ENCODE measurements at regions not wholly inside any gene's neighbourhood (a gene's known extent, or its start where the extent isn't known, plus 50 kb on each side); places are given as distances from the start of the nearest gene placed in this dataset.

GRCh38 chr5:18881615-18882014, 1106.4 kb downstream of the CDH18 start:
- ATAC-seq = no peak
- Histone ChIP-seq H3K4me1 (ENCODE audit: low read depth) (no peaks in the 10 kb centered on the region), H3K9me3 (no peaks in the 10 kb centered on the region), H3K36me3 (ENCODE audit: low read depth) (no peaks in the 10 kb centered on the region), H3K4me3 (no peak overlapping the region)
- no peak for DNase-seq
- intact Hi-C loops (cut with DNase I, micrococcal nuclease) = no loop called here
- TF ChIP-seq CTCF (IDR thresholded peaks at IDR 0.05) = no peak

- DNase-seq = no peak
- H3K9me3 ChIP-seq = no peaks in the 10 kb centered on the region
- H3K36me3 ChIP-seq (ENCODE audit: low read depth) = no peaks in the 10 kb centered on the region
- ATAC-seq = no peak
- H3K4me3 ChIP-seq = no peak overlapping the region
- intact Hi-C loops (cut with DNase I, micrococcal nuclease) = no loop called here
- TF ChIP-seq CTCF (IDR thresholded peaks at IDR 0.05) = no peak
- no peaks in the 10 kb centered on the region for H3K4me1 ChIP-seq (ENCODE audit: low read depth)
Measured at GRCh38 chr5:18882154-18882553, 1105.8 kb downstream of the CDH18 start.

GRCh38 chr5:18888821-18889220, 1099.2 kb downstream of the CDH18 start:
- no peak for ATAC-seq
- H3K9me3 ChIP-seq = peaks cover 5% of the 10 kb centered on the region
- no peak for TF ChIP-seq CTCF (IDR thresholded peaks at IDR 0.05)

GRCh38 chr5:18900644-18901043, 1087.4 kb downstream of the CDH18 start:
- DNase-seq (no peak), ATAC-seq (no peak)
- H3K4me1 ChIP-seq (ENCODE audit: low read depth) = no peaks in the 10 kb centered on the region
- intact Hi-C loops (cut with DNase I, micrococcal nuclease) = no loop called here
- no peaks in the 10 kb centered on the region for H3K36me3 ChIP-seq (ENCODE audit: low read depth)
- no peaks in the 10 kb centered on the region for H3K9me3 ChIP-seq
- no peak overlapping the region for H3K4me3 ChIP-seq
- no peak for TF ChIP-seq CTCF (IDR thresholded peaks at IDR 0.05)

More at GRCh38 chr5:18888821-18889220, 1099.2 kb downstream of the CDH18 start:
- intact Hi-C loops (cut with DNase I, micrococcal nuclease) = no loop called here
- no peaks in the 10 kb centered on the region for H3K4me1 ChIP-seq (ENCODE audit: low read depth)
- DNase-seq = no peak
- H3K36me3 ChIP-seq (ENCODE audit: low read depth) = no peaks in the 10 kb centered on the region
- H3K4me3 ChIP-seq = no peak overlapping the region

GRCh38 chr5:18920966-18921365, 1067.0 kb downstream of the CDH18 start:
- no peak overlapping the region for H3K4me3 ChIP-seq
- no peak for TF ChIP-seq CTCF (IDR thresholded peaks at IDR 0.05)
- no peak for DNase-seq
- intact Hi-C loops (cut with DNase I, micrococcal nuclease) = no loop called here
- H3K4me1 ChIP-seq (ENCODE audit: low read depth) = no peaks in the 10 kb centered on the region
- no peak for ATAC-seq
- no peaks in the 10 kb centered on the region for H3K36me3 ChIP-seq (ENCODE audit: low read depth)
- H3K9me3 ChIP-seq = no peaks in the 10 kb centered on the region

GRCh38 chr5:18932081-18932480, 1055.9 kb downstream of the CDH18 start:
- DNase-seq = no peak
- ATAC-seq = no peak
- H3K4me3 ChIP-seq = no peak overlapping the region
- no peaks in the 10 kb centered on the region for H3K9me3 ChIP-seq
- no peaks in the 10 kb centered on the region for H3K36me3 ChIP-seq (ENCODE audit: low read depth)
- no peak for TF ChIP-seq CTCF (IDR thresholded peaks at IDR 0.05)
- H3K4me1 ChIP-seq (ENCODE audit: low read depth) = no peaks in the 10 kb centered on the region
- intact Hi-C loops (cut with DNase I, micrococcal nuclease) = no loop called here
